Left cardiac atrium (tissue), 4 donors: ENCODE measurements at regions not wholly inside any gene's neighbourhood (a gene's known extent, or its start where the extent isn't known, plus 50 kb on each side); places are given as distances from the start of the nearest gene placed in this dataset.
"Not testable (repeated sequence)": the region's sequence is repeated elsewhere in the genome, so short reads cannot be mapped to it uniquely, and the experiment has no call there.

Experiments used
- ATAC-seq, 2 donors: fragments of 200-7000 bp; cut with Tn5 transposase; one replicate each; pipeline ENCODE4 v1.9.1; 2020; ENCODE audit warnings: mild to moderate bottlenecking in 2 of 2, moderate library complexity in 2 of 2
- DNase-seq: peaks from one replicate; pipeline ENCODE4 v3.0.0-alpha.2; 2020
- intact Hi-C, 2 donors: fragments of 100-400 bp; cut with DNase I; formaldehyde crosslinking; loops; one replicate each; pipeline versions ENCODE4 v1.14.1 to v1.15.1; 2022 to 2023
- donor health status: DM: no; HTN: yes; CAD: no.
- donor health status: DM: no; HTN: yes; CAD: no; lungs with severe emphysema.
- donor health status: DM: yes; HTN: yes; CAD: no.
- donor health status: Dilated cardiomyopathy.

- intact Hi-C loops, result no loop called here
- DNase-seq (no peak), ATAC-seq (no peak)
These were observed 297.0 kb downstream of the MAN2A1 start for GRCh38 chr5:109986726-109987125.

- ATAC-seq (no peak), DNase-seq (no peak)
- intact Hi-C loops, result no loop called here
These were observed 297.6 kb downstream of the MAN2A1 start for GRCh38 chr5:109987355-109987754.

GRCh38 chr5:109987970-109988369, 298.2 kb downstream of the MAN2A1 start:
- DNase-seq (no peak), ATAC-seq (no peak)
- intact Hi-C loops, result no loop called here

GRCh38 chr5:109989161-109989560, 299.4 kb downstream of the MAN2A1 start:
- intact Hi-C loops, result no loop called here
- DNase-seq (no peak), ATAC-seq (no peak)

GRCh38 chr5:109989994-109990722, 300.4 kb downstream of the MAN2A1 start:
- DNase-seq, result no peak
- no peak for ATAC-seq
- intact Hi-C loops, result no loop called here

- no peak for ATAC-seq
- no peak for DNase-seq
- intact Hi-C loops, result no loop called here
These were observed 301.1 kb downstream of the MAN2A1 start for GRCh38 chr5:109990723-109991359.

GRCh38 chr5:109992264-109992915, 302.7 kb downstream of the MAN2A1 start:
- DNase-seq, result no peak

GRCh38 chr5:109994135-109994534, 304.4 kb downstream of the MAN2A1 start:
- DNase-seq (no peak), ATAC-seq (no peak)
- intact Hi-C loops, result no loop called here

More at GRCh38 chr5:109992264-109992915, 302.7 kb downstream of the MAN2A1 start:
- intact Hi-C loops, result no loop called here
- ATAC-seq, result no peak

GRCh38 chr5:109996246-109996645, 306.5 kb downstream of the MAN2A1 start:
- intact Hi-C loops, result no loop called here
- ATAC-seq, result no peak
- DNase-seq, result no peak

GRCh38 chr5:109997161-109997560, 307.4 kb downstream of the MAN2A1 start:
- intact Hi-C loops, result no loop called here
- DNase-seq (no peak), ATAC-seq (no peak)

GRCh38 chr5:109998208-109998607, 308.5 kb downstream of the MAN2A1 start:
- intact Hi-C loops, result no loop called here
- no peak for DNase-seq
- ATAC-seq, result no peak

GRCh38 chr5:109998726-109999125, 309.0 kb downstream of the MAN2A1 start:
- intact Hi-C loops, result no loop called here
- DNase-seq (no peak), ATAC-seq (no peak)

GRCh38 chr5:110001648-110002047, 311.9 kb downstream of the MAN2A1 start:
- ATAC-seq (no peak), DNase-seq (no peak)
- intact Hi-C loops, result no loop called here

- no peak for ATAC-seq
- DNase-seq, result no peak
- intact Hi-C loops, result no loop called here
These were observed 312.9 kb downstream of the MAN2A1 start for GRCh38 chr5:110002652-110003051.

GRCh38 chr5:110005907-110006562, 316.3 kb downstream of the MAN2A1 start:
- ATAC-seq, intact Hi-C loops, DNase-seq: not testable (repeated sequence)

GRCh38 chr5:110007101-110007500, 317.4 kb downstream of the MAN2A1 start:
- DNase-seq (no peak), ATAC-seq (no peak)
- intact Hi-C loops, result no loop called here

GRCh38 chr5:110008131-110008530, 318.4 kb downstream of the MAN2A1 start:
- DNase-seq (no peak), ATAC-seq (no peak)
- intact Hi-C loops, result no loop called here

GRCh38 chr5:110012145-110012544, 322.4 kb downstream of the MAN2A1 start:
- ATAC-seq (no peak), DNase-seq (no peak)
- intact Hi-C loops, result no loop called here

- DNase-seq (no peak), ATAC-seq (no peak)
- intact Hi-C loops, result no loop called here
These were observed 323.3 kb downstream of the MAN2A1 start for GRCh38 chr5:110013017-110013416.

- intact Hi-C loops, result no loop called here
- ATAC-seq (no peak), DNase-seq (no peak)
These were observed 328.1 kb downstream of the MAN2A1 start for GRCh38 chr5:110017854-110018253.
